RPMI7951 (cell line): ENCODE measurements at regions not wholly inside any gene's neighbourhood (a gene's known extent, or its start where the extent isn't known, plus 50 kb on each side); places are given as distances from the start of the nearest gene placed in this dataset.
A peak's percentile ranks its signal among the peaks of the same experiment; 100 is the strongest.

Experiments
- DNase-seq: peaks from one replicate; pipeline ENCODE4 v3.0.0-alpha.2; 2012; ENCODE audit warnings: low read depth

DNA sequence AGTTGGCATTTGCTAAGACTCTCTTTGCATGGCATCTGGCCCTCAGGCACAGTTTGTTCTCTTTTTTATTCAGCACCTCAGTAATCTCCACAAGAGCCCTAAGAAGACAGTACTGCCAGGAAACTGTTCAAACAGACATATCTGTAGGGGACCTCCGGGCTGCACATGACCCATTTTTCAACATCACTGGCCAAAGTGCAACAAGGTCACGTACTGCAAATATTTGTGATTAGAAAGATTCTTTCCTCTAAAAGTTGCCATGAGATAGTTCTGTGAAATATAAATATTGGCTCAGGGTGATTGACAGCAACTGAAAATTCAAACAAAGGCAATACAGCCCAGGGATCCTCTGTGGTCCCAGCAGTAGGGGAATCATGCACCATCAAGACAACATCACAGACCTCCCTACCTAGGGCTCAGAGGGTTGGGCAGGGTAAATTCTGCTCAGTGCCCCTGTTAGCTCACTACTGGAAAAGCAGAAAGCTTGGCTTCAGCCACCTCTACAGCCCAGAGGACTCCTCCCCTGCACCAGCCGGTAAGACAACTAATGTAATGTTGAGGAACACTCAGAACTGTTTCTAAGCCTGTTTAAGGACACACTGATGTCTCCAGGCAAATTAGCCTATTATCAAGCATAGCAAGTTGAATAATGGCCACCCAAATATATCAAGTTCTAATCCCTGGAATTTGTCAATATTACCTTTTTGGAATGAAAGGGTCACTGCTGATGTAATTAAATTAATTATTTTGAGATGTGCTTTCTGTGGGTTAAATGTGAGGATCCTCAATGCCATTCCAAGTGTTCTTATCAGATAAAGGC lies 117.4 kb upstream of the LPP start:
- DNase-seq = no peak

DNA sequence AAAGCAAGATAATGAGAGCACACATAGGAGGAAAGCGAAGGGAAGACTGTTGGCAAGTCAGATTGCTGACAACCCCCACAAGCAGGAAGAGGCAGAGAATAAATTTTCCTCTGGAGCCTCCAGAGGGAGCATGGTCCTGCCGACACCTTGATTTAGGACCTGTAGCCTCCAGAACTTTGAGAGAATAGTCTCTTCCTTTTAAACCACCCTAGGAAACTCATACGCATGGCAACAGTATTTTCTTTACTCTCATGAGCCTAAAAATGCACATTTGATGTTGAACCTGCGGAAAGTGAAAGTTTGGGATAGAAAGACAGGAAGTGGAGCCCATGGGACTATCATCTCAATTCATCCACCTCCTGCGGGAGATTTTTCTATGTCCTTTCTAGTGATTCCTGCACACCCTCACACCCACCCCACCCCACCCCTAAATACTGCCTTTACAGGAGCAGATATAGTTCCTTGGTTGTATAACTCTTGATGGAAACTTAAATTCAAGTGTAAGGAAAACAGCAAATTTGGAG lies 116.7 kb upstream of the LPP start:
- peak; percentile 66 for DNase-seq

GRCh38 chr3:188037965-188038581 lies 115.9 kb upstream of the LPP start:
- peak; percentile 57 for DNase-seq

GRCh38 chr3:188041193-188041592 lies 112.8 kb upstream of the LPP start:
- peak; percentile 69 for DNase-seq

DNA sequence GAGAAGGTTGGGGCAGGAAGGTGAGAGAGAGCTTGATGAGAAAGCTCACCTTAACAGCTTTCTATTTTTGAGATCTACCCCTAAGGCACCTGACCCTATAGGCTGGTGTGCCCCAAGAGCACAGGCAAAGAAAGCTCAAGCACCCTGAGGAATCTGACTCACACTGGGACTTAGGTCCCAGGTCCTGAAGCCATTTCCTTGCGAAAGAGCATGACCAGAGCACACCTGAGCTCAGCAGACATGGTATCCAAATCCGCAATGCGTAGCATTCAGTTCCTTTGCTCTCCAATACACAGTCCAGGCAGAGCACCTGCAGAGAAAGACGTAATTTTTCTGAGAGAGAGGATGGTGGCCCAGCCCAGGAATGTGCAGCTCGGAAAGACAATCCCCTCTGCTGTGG lies 112.1 kb upstream of the LPP start:
- no peak for DNase-seq

DNA sequence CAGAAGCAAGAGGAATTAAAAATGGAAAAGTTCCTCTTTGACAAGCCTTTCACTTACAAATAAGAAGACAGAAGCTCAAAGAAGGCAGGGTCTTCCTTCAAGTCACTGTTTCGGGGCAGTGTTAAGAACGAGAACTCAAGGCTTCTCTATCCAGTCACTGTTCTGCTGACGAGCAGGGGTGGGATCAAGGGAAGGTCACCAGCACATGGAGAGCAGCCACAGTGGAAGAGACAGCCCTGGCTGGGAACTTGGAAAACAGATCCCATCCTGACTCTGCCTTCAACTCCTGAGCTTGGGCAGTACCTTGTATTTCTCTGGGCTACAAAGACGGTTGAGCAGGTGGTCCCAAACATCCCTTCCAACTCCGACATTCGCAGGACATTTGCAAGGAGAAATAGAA lies 111.5 kb upstream of the LPP start:
- no peak for DNase-seq

DNA sequence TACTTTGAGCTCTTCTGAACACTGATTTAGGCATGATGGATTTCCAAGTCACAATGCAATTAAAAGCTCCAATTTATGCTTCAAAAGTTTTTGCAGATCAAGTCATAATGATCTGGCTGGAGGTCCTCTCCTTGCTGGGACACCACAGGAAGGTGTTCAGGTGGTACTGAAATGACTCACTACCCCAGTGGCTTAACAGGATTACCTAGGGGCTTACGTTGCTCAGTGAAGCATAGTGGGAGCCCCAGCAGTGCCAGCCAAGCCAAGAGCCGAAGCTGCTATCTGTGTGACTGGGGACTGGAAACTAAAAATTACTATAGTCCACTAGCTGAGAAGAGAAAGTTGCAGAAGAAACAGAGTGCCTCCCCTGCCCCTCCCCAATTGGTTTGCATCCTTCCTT lies 110.1 kb upstream of the LPP start:
- DNase-seq = no peak

- DNase-seq = no peak
These were observed 107.3 kb upstream of the LPP start for GRCh38 chr3:188046561-188047211.

DNA sequence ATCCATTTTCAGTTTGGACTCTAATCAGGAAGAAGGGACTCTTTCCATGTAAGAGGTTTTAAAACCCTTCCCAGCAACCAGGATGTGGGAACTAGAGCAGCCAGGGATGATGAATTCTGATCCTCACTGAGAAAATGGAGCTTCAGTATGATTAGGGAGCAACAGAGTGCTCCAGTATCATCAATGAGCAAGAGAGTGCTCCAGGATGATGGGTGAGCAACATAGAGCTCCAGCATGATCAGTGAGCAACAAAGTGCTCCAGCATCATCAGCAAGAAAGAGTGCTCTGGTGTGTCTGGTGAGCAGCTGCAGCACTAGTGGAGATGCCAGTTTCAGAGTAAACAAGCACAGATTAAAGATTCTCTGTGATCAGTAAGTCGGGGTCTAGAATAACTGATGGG lies 106.4 kb upstream of the LPP start:
- no peak for DNase-seq

- no peak for DNase-seq
These were observed 104.1 kb upstream of the LPP start for GRCh38 chr3:188049606-188050530.

DNA sequence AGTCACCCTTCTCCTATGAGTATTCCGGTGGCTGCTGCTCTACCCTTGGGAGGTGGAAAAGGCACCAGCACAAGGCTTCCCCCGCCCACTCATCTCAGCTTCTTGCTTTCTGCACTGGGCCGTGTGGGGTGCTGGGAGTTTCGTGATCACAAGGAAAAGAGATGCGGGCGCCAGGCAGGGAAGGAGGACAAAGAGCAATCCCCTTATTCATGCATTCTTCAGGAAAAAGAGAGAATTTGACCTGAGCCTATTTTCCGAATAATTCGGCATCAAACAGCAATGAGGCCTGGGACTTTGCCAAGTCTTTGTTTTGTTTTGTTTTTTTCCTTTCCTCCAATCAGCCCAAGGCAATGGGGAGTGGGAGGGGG lies 102.2 kb upstream of the LPP start:
- DNase-seq = peak; percentile 66

DNA sequence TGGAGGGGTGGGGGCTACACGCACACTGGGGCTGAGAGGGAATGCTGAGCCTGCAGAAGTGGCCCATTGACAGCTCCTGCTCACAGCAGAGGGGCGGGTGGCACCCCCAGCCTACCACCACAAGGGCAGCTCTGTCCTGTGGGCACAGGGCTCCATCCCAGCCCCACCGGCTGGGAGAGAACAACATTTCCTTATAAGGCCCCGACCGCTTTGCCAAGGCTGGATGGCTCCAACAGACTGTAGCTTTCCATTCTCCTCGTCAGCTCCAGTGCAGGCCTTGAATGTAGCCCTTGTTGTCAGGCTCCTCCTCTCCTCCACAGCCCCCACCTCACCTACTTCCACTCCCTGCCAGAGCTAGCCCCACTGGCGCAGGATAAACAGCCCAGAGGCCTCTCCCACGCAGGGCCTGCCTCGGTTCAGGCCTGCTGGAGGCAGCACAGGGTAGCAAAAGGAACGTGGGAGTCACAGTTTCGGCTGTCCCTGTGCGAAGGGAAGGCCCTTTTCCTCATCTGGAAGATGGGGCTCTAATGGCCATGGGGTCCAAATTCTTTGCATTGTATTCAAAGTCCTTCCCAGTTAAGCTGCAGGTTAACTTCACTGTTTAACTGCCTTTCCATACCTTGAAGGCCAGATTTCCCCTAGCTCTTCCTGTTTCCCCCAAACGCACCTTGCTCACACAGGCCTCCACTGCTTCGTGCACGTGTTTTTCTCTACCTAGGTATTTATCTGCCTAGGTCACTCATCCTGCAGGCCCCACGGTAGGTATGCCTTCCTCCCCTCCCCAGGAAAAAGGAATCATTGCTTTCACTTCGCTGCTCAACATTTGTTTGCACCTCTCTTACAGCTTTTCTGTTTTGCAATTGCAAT lies 101.6 kb upstream of the LPP start:
- peak; percentile 88 for DNase-seq

GRCh38 chr3:188053036-188053340 lies 101.0 kb upstream of the LPP start:
- no peak for DNase-seq

GRCh38 chr3:188053710-188054380 lies 100.1 kb upstream of the LPP start:
- DNase-seq = peak; percentile 54

- DNase-seq = no peak
These were observed 99.4 kb upstream of the LPP start for GRCh38 chr3:188054541-188054940.

DNA sequence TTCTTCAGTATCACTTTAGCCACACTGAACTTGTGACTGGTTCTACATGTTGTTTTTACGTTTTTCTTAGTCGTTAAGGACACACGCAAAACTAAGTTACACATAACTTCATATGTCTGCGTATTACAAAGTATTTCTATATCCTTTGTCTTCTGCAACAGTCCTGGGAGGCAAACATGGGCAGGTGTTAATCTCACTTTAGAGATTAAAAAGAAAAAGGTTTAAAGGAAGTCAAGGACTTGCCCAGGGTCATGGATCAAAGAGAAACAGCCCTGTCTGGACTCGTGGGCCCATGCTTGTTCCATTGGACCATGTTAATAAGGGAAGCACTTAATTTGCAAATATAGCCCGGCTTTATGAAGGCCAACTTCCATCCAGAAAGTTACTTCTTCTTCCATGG lies 98.6 kb upstream of the LPP start:
- DNase-seq = no peak

GRCh38 chr3:188057124-188057523 lies 96.8 kb upstream of the LPP start:
- no peak for DNase-seq

DNA sequence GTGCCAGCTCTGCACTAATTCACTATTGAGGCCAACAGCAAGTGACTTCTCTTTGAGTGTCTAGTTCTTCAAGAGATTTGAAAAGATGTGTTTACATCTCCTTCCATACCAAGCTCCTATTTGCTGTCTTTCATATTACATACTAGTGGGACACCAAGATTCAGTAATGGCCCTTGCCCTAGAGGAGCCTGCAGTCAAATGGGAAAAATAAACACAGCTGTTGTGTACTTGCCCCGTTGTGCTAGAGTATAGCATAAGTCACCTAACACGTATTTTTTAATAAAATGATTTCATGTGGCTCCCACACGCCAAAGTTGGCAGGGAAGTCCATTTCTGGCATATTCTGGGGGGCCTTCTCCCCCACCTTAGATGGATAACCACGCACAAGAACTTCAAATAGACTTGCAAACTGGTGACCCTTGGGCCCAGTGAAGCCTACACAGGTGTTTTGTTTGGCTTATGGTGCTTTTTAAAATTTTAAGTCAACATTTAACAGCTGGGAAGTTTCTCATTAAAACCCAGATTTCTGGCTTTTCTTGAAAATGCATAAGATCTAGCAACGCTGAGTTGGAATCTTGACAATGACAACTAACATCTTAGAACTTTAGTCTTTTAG lies 95.3 kb upstream of the LPP start:
- no peak for DNase-seq

DNA sequence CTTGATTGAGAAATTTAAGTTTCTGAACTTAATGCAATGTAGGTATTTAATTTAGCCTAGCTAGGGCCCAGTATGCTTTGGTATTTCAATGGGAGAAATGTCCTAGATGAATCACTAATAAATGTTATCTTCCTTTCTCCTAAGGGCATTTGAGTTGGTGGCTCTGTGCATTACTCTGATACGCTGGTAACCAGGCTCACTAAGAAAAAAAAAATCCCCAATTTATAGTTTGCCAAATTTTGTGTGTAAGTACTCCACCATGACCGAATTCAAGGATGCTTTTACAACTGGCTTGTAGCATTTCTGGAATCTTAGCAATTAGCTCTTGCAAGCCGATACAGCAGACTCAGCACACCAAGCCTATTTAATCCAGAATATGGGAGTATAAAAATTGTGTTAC lies 94.6 kb upstream of the LPP start:
- DNase-seq = peak; percentile 42

- no peak for DNase-seq
These were observed 93.6 kb upstream of the LPP start for GRCh38 chr3:188060264-188060835.
